OCI-LY3 (cell line): ENCODE measurements at regions not wholly inside any gene's neighbourhood (a gene's known extent, or its start where the extent isn't known, plus 50 kb on each side); places are given as distances from the start of the nearest gene placed in this dataset.

Experiments
- H2AFZ ChIP-seq: fragments of 200-600, 300-600 bp; shearing (Covaris generic); 2 replicates; pipeline ENCODE4 v1.6.0; 2014; ENCODE audit warnings: antibody characterized with exemption, low read depth, low read length
- H3K27ac ChIP-seq: fragments of 200-600, 300-600 bp; sonication (generic); 2 replicates; pipeline ENCODE4 v1.5.1; 2014; ENCODE audit warnings: mild to moderate bottlenecking, low read length, moderate library complexity, mixed read lengths
- H3K27me3 ChIP-seq: fragments of 200-600, 300-600 bp; sonication (generic); 2 replicates; pipeline ENCODE4 v1.6.1; 2014; ENCODE audit warnings: low read depth, low read length, mixed read lengths
- H3K36me3 ChIP-seq: fragments of 200-600, 300-600 bp; sonication (generic); replicated peaks from 2 replicates; pipeline ENCODE3; 2014; ENCODE audit warnings: low read depth, low read length, mixed read lengths
- H3K4me1 ChIP-seq: fragments of 300-600, 200-600 bp; sonication (generic); 2 replicates; pipeline ENCODE4 v1.6.1; 2014; ENCODE audit warnings: low read length, mixed read lengths
- H3K4me2 ChIP-seq: fragments of 200-600, 300-600 bp; sonication (generic); 2 replicates; pipeline ENCODE4 v1.6.1; 2014; ENCODE audit warnings: low read length, mixed read lengths
- H3K4me3 ChIP-seq: fragments of 300-600, 200-600 bp; sonication (generic); 2 replicates; pipeline ENCODE4 v1.5.1; 2014; ENCODE audit warnings: antibody characterized with exemption, mild to moderate bottlenecking, low read length, moderate library complexity
- H3K79me2 ChIP-seq: fragments of 300-600, 200-600 bp; shearing (Covaris generic); 2 replicates; pipeline ENCODE4 v1.6.1; 2014; ENCODE audit warnings: mild to moderate bottlenecking, low read length, mixed read lengths
- H3K9ac ChIP-seq: fragments of 300-600, 200-600 bp; shearing (Covaris generic); 2 replicates; pipeline ENCODE4 v1.6.0; 2014; ENCODE audit warnings: mild to moderate bottlenecking, low read length, moderate library complexity
- H3K9me3 ChIP-seq: fragments of 200-600, 300-600 bp; shearing (Covaris generic); 2 replicates; pipeline ENCODE4 v1.6.1; 2014; ENCODE audit warnings: low read length, mixed read lengths; ENCODE audit not compliant: insufficient read depth
- H4K20me1 ChIP-seq: fragments of 200-600, 300-600 bp; sonication (generic); 2 replicates; pipeline ENCODE4 v1.6.1; 2016; ENCODE audit warnings: low read length, mixed read lengths; ENCODE audit not compliant: insufficient read depth
- EZH2phosphoT487 ChIP-seq: fragments of 200-600 bp; shearing (Covaris generic); IDR thresholded peaks from 2 replicates; pipeline ENCODE4 v1.6.1; 2018; ENCODE audit warnings: antibody characterized with exemption, mixed run types, low read depth
- TF ChIP-seq, protein P1 (sequence below): fragments of 200-600, 300-600 bp; sonication (generic); IDR thresholded peaks from 2 replicates; pipeline ENCODE4 v1.5.1; 2014; ENCODE audit warnings: antibody characterized with exemption, low read length, low read depth

DNA sequence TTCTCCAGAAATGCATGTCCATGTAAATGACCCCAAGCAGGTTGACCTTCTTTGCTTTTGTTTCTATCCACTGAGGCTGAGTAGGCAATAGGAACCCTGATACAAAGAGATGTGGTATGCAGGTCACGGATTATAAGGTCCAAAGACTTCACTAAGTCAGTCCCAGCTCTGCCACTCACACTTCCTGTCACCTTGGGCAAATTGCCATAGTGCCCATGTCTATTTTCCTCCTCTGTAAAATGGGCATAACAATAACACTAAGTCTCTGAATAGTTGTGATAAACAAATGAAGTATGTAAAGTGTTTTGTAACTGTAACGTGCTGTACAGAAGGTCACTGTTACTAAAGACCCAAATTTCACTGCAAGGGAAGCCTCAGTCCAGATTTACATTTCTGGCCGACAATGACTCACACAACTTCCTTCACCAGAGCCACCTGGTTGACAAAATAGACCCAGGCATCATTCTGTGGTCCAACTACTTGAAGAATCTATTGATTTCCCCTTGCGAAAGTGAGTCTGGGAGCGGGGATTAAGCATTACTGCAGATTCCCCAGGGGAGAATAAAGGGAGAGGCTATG, 175.4 kb upstream of the LPP start:
- H3K36me3 ChIP-seq: peaks cover 4% of the 10 kb centered on the region
- TF ChIP-seq, protein P1, sequence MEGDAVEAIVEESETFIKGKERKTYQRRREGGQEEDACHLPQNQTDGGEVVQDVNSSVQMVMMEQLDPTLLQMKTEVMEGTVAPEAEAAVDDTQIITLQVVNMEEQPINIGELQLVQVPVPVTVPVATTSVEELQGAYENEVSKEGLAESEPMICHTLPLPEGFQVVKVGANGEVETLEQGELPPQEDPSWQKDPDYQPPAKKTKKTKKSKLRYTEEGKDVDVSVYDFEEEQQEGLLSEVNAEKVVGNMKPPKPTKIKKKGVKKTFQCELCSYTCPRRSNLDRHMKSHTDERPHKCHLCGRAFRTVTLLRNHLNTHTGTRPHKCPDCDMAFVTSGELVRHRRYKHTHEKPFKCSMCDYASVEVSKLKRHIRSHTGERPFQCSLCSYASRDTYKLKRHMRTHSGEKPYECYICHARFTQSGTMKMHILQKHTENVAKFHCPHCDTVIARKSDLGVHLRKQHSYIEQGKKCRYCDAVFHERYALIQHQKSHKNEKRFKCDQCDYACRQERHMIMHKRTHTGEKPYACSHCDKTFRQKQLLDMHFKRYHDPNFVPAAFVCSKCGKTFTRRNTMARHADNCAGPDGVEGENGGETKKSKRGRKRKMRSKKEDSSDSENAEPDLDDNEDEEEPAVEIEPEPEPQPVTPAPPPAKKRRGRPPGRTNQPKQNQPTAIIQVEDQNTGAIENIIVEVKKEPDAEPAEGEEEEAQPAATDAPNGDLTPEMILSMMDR: no peak
- no peak for TF ChIP-seq EZH2phosphoT487
- H3K4me2 ChIP-seq: peak overlapping the region; percentile 51
- no peaks in the 10 kb centered on the region for H4K20me1 ChIP-seq
- H3K27me3 ChIP-seq: peaks cover 38% of the 10 kb centered on the region
- H3K79me2 ChIP-seq: no peaks in the 10 kb centered on the region
- H2AFZ ChIP-seq: no peak overlapping the region
- no peak overlapping the region for H3K27ac ChIP-seq
- no peak overlapping the region for H3K9ac ChIP-seq
- H3K4me3 ChIP-seq: peak overlapping the region; percentile 2; the same call in 1 of the 2 replicates
- peaks cover 84% of the 10 kb centered on the region for H3K4me1 ChIP-seq
- H3K9me3 ChIP-seq: peaks cover 49% of the 10 kb centered on the region; the same call in 1 of the 2 replicates

DNA sequence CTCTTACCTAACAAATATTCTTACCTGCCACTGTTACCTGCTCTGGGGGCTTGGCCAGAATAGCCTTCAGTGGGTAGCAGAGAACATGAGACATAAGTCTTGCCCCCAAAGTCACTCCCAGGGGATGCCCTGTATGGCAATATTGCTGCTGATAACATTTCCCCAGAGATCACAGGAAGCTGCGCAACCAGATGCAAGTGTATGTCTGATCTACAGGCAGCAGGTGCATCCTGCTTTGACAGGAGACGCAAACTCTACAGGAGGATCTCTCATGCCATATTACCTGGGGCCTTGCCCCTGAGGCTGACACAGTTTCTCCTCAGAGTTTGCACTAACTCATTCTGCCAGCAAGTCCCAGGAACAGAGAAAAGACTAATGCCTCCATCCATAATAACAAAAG, 174.4 kb upstream of the LPP start:
- Histone ChIP-seq H3K27me3 (peaks cover 40% of the 10 kb centered on the region), H4K20me1 (no peaks in the 10 kb centered on the region), H3K4me3 (no peak overlapping the region), H2AFZ (no peak overlapping the region), H3K9me3 (peaks cover 49% of the 10 kb centered on the region; the same call in 1 of the 2 replicates), H3K4me1 (peaks cover 74% of the 10 kb centered on the region), H3K27ac (peak overlapping the region; percentile 2; the same call in 1 of the 2 replicates), H3K79me2 (no peaks in the 10 kb centered on the region), H3K9ac (no peak overlapping the region), H3K36me3 (peaks cover 4% of the 10 kb centered on the region), H3K4me2 (peak overlapping the region; percentile 51)
- TF ChIP-seq, protein P1: no peak
- no peak for TF ChIP-seq EZH2phosphoT487

DNA sequence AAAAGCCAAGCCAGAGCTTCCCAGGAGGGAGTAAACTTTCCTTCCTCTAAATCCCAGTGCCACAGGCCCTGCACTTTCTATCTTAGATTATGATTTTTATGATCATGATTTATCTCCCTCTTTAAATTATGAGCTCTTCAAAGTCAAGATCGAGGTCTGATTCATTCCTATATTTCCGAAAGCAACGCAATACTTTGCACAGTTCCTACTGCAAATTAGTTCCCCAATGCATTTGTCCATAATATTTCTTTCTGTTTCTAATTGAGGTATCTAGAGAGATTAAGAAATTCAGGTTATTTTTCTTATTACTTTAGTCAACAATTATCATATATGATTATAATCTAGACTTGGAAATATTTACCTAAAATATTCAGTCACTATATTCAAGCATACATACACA, 173.1 kb upstream of the LPP start:
- Histone ChIP-seq H3K79me2 (no peaks in the 10 kb centered on the region), H3K27ac (no peak overlapping the region), H3K4me1 (peaks cover 61% of the 10 kb centered on the region), H3K9ac (no peak overlapping the region), H3K4me3 (no peak overlapping the region), H3K36me3 (peaks cover 4% of the 10 kb centered on the region), H3K4me2 (peak overlapping the region; percentile 51), H2AFZ (no peak overlapping the region), H3K27me3 (peaks cover 40% of the 10 kb centered on the region), H3K9me3 (peaks cover 48% of the 10 kb centered on the region; the same call in 1 of the 2 replicates), H4K20me1 (no peaks in the 10 kb centered on the region)
- no peak for TF ChIP-seq EZH2phosphoT487
- TF ChIP-seq, protein P1: no peak

DNA sequence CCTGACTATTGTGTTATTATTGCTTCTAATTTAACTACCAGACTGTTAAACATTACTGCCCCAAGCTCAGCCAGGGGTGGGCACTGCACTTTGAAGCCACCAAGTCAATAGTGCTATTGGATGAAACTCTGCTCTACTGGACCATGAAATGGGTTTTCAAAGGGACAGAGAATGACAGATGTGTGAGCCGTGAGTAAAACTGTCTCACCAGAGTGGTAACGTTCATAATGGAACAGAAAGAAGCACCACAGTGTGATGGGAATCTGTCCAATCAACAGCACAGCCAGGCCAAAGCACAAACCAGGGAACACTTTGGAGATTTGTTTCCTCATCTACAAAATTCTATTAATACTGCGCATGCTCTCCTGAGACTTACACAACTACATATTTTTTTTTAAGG, 171.8 kb upstream of the LPP start:
- H3K4me3 ChIP-seq: no peak overlapping the region

More for the DNA sequence above, 171.8 kb upstream of the LPP start:
- Histone ChIP-seq H3K27ac (no peak overlapping the region), H3K36me3 (peaks cover 4% of the 10 kb centered on the region), H2AFZ (no peak overlapping the region), H3K79me2 (no peaks in the 10 kb centered on the region), H3K4me1 (peaks cover 48% of the 10 kb centered on the region), H3K9me3 (peaks cover 37% of the 10 kb centered on the region; the same call in 1 of the 2 replicates), H4K20me1 (no peaks in the 10 kb centered on the region), H3K9ac (no peak overlapping the region), H3K4me2 (0 out of 2 replicates have a peak overlapping the region, but pooled peaks have one; percentile 3), H3K27me3 (peaks cover 33% of the 10 kb centered on the region)
- TF ChIP-seq, protein P1: no peak
- no peak for TF ChIP-seq EZH2phosphoT487
